ENCODE measurements at regions not wholly inside any gene's neighbourhood (a gene's known extent, or its start where the extent isn't known, plus 50 kb on each side); places are given as distances from the start of the nearest gene placed in this dataset.
"Not testable (repeated sequence)": the region's sequence is repeated elsewhere in the genome, so short reads cannot be mapped to it uniquely, and the experiment has no call there.

- not testable (repeated sequence) for DNase-seq (ENCODE audit: low spot score)
Observed at GRCh38 chr2:179385756-179386155, 121.1 kb upstream of the SESTD1 start.

- DNase-seq (ENCODE audit: low spot score) = no peak
Observed at GRCh38 chr2:179383975-179384374, 119.3 kb upstream of the SESTD1 start.

GRCh38 chr2:179377296-179377695 is 112.7 kb upstream of the SESTD1 start:
- no peak for DNase-seq (ENCODE audit: low spot score)

- no peak for DNase-seq (ENCODE audit: low spot score)
Observed at GRCh38 chr2:179376881-179377280, 112.2 kb upstream of the SESTD1 start.

- no peak for DNase-seq (ENCODE audit: low spot score)
Observed at GRCh38 chr2:179373816-179374215, 109.2 kb upstream of the SESTD1 start.

- DNase-seq (ENCODE audit: low spot score) = not testable (repeated sequence)
Observed at GRCh38 chr2:179365561-179365960, 100.9 kb upstream of the SESTD1 start.

- DNase-seq (ENCODE audit: low spot score) = peak; percentile 25
Observed at GRCh38 chr2:179355881-179356280, 91.2 kb upstream of the SESTD1 start.

GRCh38 chr2:179354739-179355537 is 90.3 kb upstream of the SESTD1 start:
- DNase-seq (ENCODE audit: low spot score) = no peak

- no peak for DNase-seq (ENCODE audit: low spot score)
Observed at GRCh38 chr2:179354296-179354695, 89.7 kb upstream of the SESTD1 start.

GRCh38 chr2:179352181-179352580 is 87.5 kb upstream of the SESTD1 start:
- DNase-seq (ENCODE audit: low spot score) = no peak

- no peak for DNase-seq (ENCODE audit: low spot score)
Observed at GRCh38 chr2:179351057-179351456, 86.4 kb upstream of the SESTD1 start.

- no peak for DNase-seq (ENCODE audit: low spot score)
Observed at GRCh38 chr2:179349670-179350303, 85.2 kb upstream of the SESTD1 start.

GRCh38 chr2:179348906-179349305 is 84.3 kb upstream of the SESTD1 start:
- DNase-seq (ENCODE audit: low spot score) = no peak

GRCh38 chr2:179344970-179345369 is 80.3 kb upstream of the SESTD1 start:
- no peak for DNase-seq (ENCODE audit: low spot score)

GRCh38 chr2:179344280-179344964 is 79.8 kb upstream of the SESTD1 start:
- peak; percentile 17 for DNase-seq (ENCODE audit: low spot score)

- no peak for DNase-seq (ENCODE audit: low spot score)
Observed at GRCh38 chr2:179343945-179344279, 79.3 kb upstream of the SESTD1 start.

- DNase-seq (ENCODE audit: low spot score) = no peak
Observed at GRCh38 chr2:179341152-179341866, 76.7 kb upstream of the SESTD1 start.

GRCh38 chr2:179340678-179341077 is 76.0 kb upstream of the SESTD1 start:
- DNase-seq (ENCODE audit: low spot score) = peak; percentile 25

GRCh38 chr2:179338681-179339080 is 74.0 kb upstream of the SESTD1 start:
- DNase-seq (ENCODE audit: low spot score) = no peak

- no peak for DNase-seq (ENCODE audit: low spot score)
Observed at GRCh38 chr2:179336782-179337534, 72.3 kb upstream of the SESTD1 start.

- DNase-seq (ENCODE audit: low spot score) = no peak
Observed at GRCh38 chr2:179335732-179336131, 71.1 kb upstream of the SESTD1 start.

GRCh38 chr2:179332903-179333302 is 68.3 kb upstream of the SESTD1 start:
- DNase-seq (ENCODE audit: low spot score) = peak; percentile 35
